ENCODE measurements at regions not wholly inside any gene's neighbourhood (a gene's known extent, or its start where the extent isn't known, plus 50 kb on each side); places are given as distances from the start of the nearest gene placed in this dataset.

GRCh38 chr1:228917755-228918154, 182.5 kb downstream of the RHOU start:
- Histone ChIP-seq H3K27me3 (replicated peaks; ENCODE audit: insufficient read depth) (no peaks in the 10 kb centered on the region), H3K9me3 (no peaks in the 10 kb centered on the region), H3K27ac (no peak overlapping the region), H3K36me3 (no peaks in the 10 kb centered on the region), H3K4me1 (replicated peaks) (no peaks in the 10 kb centered on the region), H3K4me3 (no peak overlapping the region)
- WGBS, result 89% methylated on average over 2 of the region's 2 CpGs
- TF ChIP-seq POLR2AphosphoS5 (IDR thresholded peaks at IDR 0.05), result no peak
- no peak for TF ChIP-seq POLR2A (IDR thresholded peaks at IDR 0.05)
- TF ChIP-seq, protein P1, sequence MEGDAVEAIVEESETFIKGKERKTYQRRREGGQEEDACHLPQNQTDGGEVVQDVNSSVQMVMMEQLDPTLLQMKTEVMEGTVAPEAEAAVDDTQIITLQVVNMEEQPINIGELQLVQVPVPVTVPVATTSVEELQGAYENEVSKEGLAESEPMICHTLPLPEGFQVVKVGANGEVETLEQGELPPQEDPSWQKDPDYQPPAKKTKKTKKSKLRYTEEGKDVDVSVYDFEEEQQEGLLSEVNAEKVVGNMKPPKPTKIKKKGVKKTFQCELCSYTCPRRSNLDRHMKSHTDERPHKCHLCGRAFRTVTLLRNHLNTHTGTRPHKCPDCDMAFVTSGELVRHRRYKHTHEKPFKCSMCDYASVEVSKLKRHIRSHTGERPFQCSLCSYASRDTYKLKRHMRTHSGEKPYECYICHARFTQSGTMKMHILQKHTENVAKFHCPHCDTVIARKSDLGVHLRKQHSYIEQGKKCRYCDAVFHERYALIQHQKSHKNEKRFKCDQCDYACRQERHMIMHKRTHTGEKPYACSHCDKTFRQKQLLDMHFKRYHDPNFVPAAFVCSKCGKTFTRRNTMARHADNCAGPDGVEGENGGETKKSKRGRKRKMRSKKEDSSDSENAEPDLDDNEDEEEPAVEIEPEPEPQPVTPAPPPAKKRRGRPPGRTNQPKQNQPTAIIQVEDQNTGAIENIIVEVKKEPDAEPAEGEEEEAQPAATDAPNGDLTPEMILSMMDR (IDR thresholded peaks at IDR 0.05), result no peak
- intact Hi-C loops (cut with DNase I), result no loop called here
- no peak for DNase-seq (ENCODE audit: low spot score)

GRCh38 chr1:228918335-228918734, 183.1 kb downstream of the RHOU start:
- intact Hi-C loops (cut with DNase I), result no loop called here
- Histone ChIP-seq H3K27ac (no peak overlapping the region), H3K27me3 (replicated peaks; ENCODE audit: insufficient read depth) (no peaks in the 10 kb centered on the region), H3K36me3 (no peaks in the 10 kb centered on the region), H3K4me1 (replicated peaks) (no peaks in the 10 kb centered on the region), H3K9me3 (no peaks in the 10 kb centered on the region), H3K4me3 (no peak overlapping the region)
- no peak for TF ChIP-seq POLR2A (IDR thresholded peaks at IDR 0.05)
- TF ChIP-seq, protein P1 (IDR thresholded peaks at IDR 0.05), result no peak
- TF ChIP-seq POLR2AphosphoS5 (IDR thresholded peaks at IDR 0.05), result no peak
- no peak for DNase-seq (ENCODE audit: low spot score)
- WGBS, result 76% methylated on average over 4 of the region's 4 CpGs

DNA sequence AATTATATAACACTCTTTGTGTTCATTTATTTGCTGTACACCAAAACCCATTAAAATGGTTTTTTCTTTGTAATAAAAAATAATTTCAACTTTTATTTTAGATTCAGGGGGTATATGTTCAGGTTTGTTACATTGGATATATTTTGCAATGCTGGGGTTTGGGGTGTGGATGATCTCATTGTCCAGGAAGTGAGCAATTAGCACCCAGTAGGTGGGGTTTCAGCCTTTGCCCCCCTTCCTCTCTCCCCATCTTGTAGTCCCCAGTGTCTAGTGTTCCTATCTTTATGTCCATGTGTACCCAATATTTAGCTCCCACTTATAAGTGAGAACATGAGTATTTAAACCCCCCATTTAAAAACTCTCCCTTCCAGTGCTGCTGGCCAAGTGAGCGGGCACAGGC, 184.6 kb downstream of the RHOU start:
- intact Hi-C loops (cut with DNase I), result no loop called here
- no peaks in the 10 kb centered on the region for H3K4me1 ChIP-seq (replicated peaks)
- no peak overlapping the region for H3K27ac ChIP-seq
- TF ChIP-seq, protein P1 (IDR thresholded peaks at IDR 0.05), result no peak
- TF ChIP-seq POLR2A (IDR thresholded peaks at IDR 0.05) (no peak), POLR2AphosphoS5 (IDR thresholded peaks at IDR 0.05) (no peak)
- WGBS, result 96% methylated on average over 1 of the region's 1 CpG
- H3K36me3 ChIP-seq, result no peaks in the 10 kb centered on the region
- no peak for DNase-seq (ENCODE audit: low spot score)
- no peaks in the 10 kb centered on the region for H3K9me3 ChIP-seq
- H3K4me3 ChIP-seq, result no peak overlapping the region
- H3K27me3 ChIP-seq (replicated peaks; ENCODE audit: insufficient read depth), result no peaks in the 10 kb centered on the region

DNA sequence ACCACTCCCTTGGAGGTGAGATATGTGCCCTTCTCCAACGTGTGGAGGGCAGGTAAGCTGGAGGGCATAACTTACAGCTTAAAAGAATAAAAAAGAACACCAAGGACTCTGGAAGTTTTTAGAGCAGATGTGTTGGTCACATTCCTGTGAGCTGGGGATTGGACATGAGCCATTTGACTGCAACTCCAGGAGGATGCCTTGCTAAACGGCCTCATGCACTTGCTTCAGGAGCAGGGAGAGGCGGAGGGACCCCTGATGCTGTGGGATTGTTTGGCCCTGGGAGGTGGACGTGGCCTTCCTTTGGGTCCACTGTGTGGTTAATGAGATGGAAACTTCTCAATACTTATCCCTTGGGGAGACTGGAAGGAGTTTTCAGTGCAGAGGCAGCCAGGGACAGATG, 185.6 kb downstream of the RHOU start:
- intact Hi-C loops (cut with DNase I), result no loop called here
- no peak overlapping the region for H3K27ac ChIP-seq
- no peaks in the 10 kb centered on the region for H3K4me1 ChIP-seq (replicated peaks)
- DNase-seq (ENCODE audit: low spot score), result no peak
- no peaks in the 10 kb centered on the region for H3K27me3 ChIP-seq (replicated peaks; ENCODE audit: insufficient read depth)
- H3K4me3 ChIP-seq, result no peak overlapping the region
- no peaks in the 10 kb centered on the region for H3K9me3 ChIP-seq
- 56% methylated on average over 4 of the region's 4 CpGs for WGBS
- no peak for TF ChIP-seq POLR2AphosphoS5 (IDR thresholded peaks at IDR 0.05)
- H3K36me3 ChIP-seq, result no peaks in the 10 kb centered on the region

DNA sequence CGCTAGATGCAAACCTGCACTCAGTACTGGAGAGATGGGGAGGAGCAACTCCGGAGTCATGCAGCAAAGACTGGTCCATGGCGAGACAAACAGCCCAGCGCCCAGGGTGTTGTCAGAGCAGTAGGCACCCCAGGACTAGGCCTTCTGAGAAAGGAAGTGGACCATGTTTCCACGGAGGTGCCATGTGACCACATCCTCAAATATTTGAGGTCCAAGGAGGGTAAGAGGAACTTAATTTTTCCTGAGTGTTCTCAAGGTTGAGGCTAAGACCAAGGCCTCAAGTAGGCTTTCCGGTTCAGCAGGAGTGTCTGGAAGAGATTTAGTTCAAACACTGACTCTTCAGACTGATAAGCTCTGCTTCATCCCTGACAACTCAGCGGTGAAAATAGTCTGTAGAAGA, 186.2 kb downstream of the RHOU start:
- intact Hi-C loops (cut with DNase I), result no loop called here
- Histone ChIP-seq H3K9me3 (no peaks in the 10 kb centered on the region), H3K27ac (no peak overlapping the region), H3K27me3 (replicated peaks; ENCODE audit: insufficient read depth) (no peaks in the 10 kb centered on the region), H3K36me3 (no peaks in the 10 kb centered on the region), H3K4me1 (replicated peaks) (no peaks in the 10 kb centered on the region), H3K4me3 (no peak overlapping the region)
- 74% methylated on average over 7 of the region's 7 CpGs for WGBS
- TF ChIP-seq, protein P1 (IDR thresholded peaks at IDR 0.05), result no peak
- TF ChIP-seq POLR2AphosphoS5 (IDR thresholded peaks at IDR 0.05), result no peak
- TF ChIP-seq POLR2A (IDR thresholded peaks at IDR 0.05), result no peak
- DNase-seq (ENCODE audit: low spot score), result peak; percentile 13

Measured in prostate gland (tissue), 2 donors.